ENCODE measurements at regions not wholly inside any gene's neighbourhood (a gene's known extent, or its start where the extent isn't known, plus 50 kb on each side); places are given as distances from the start of the nearest gene placed in this dataset.

DNA sequence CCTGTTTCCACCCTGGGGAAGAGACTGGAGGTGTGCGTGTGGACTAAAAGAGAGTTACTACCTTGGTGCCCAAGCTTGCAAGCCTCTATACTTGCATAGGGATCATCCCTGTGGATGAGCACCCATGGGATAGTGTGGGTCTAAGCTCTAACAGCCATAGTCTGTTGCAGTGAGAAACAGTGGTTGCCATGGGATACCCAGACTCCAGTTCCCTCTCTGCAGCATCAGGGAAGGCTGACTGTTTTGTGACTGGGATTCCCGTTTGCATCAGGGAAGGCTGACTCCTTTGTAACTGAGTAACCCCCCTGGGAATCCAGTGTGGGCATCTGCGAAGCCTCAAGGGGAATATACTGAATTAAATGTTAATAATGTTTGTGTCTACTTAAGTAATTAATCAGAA lies 196.1 kb downstream of the ZNF621 start:
- TF ChIP-seq ZFX (IDR thresholded peaks at IDR 0.05; ENCODE audit: borderline replicate concordance): no peak
- TF ChIP-seq, protein P1, sequence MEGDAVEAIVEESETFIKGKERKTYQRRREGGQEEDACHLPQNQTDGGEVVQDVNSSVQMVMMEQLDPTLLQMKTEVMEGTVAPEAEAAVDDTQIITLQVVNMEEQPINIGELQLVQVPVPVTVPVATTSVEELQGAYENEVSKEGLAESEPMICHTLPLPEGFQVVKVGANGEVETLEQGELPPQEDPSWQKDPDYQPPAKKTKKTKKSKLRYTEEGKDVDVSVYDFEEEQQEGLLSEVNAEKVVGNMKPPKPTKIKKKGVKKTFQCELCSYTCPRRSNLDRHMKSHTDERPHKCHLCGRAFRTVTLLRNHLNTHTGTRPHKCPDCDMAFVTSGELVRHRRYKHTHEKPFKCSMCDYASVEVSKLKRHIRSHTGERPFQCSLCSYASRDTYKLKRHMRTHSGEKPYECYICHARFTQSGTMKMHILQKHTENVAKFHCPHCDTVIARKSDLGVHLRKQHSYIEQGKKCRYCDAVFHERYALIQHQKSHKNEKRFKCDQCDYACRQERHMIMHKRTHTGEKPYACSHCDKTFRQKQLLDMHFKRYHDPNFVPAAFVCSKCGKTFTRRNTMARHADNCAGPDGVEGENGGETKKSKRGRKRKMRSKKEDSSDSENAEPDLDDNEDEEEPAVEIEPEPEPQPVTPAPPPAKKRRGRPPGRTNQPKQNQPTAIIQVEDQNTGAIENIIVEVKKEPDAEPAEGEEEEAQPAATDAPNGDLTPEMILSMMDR (IDR thresholded peaks at IDR 0.05): no peak
- H3K27ac ChIP-seq: no peak overlapping the region

- H3K27ac ChIP-seq: no peak overlapping the region
- TF ChIP-seq ZFX (IDR thresholded peaks at IDR 0.05; ENCODE audit: borderline replicate concordance): no peak
- TF ChIP-seq, protein P1 (IDR thresholded peaks at IDR 0.05): no peak
Measured at GRCh38 chr3:40723083-40723660, 198.4 kb downstream of the ZNF621 start.

GRCh38 chr3:40725031-40725430 lies 200.3 kb downstream of the ZNF621 start:
- no peak for TF ChIP-seq ZFX (IDR thresholded peaks at IDR 0.05; ENCODE audit: borderline replicate concordance)
- TF ChIP-seq, protein P1 (IDR thresholded peaks at IDR 0.05): no peak
- H3K27ac ChIP-seq: no peak overlapping the region

GRCh38 chr3:40731445-40731844 lies 206.7 kb downstream of the ZNF621 start:
- TF ChIP-seq ZFX (IDR thresholded peaks at IDR 0.05; ENCODE audit: borderline replicate concordance): no peak
- TF ChIP-seq, protein P1 (IDR thresholded peaks at IDR 0.05): no peak

DNA sequence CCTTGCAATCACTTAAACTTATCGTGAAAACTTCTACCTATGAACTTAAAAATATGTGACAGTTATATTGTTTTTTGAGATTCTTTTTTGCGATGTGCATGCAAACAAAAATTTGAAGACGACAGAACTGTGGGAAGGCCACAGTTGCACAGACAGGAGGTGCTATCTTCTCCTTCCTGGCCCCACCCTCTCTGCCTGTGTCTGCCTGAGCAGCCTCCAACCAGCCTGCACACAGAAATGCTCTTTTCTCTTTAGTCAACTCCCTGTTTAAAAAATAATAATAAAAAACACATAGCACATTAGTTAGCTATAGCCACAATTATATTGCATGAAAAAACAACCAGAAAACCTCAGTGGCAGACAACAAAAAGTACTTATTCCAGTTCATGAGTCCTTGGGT lies 212.2 kb downstream of the ZNF621 start:
- no peak for TF ChIP-seq ZFX (IDR thresholded peaks at IDR 0.05; ENCODE audit: borderline replicate concordance)
- TF ChIP-seq, protein P1 (IDR thresholded peaks at IDR 0.05): no peak
- no peak overlapping the region for H3K27ac ChIP-seq

More at GRCh38 chr3:40731445-40731844, 206.7 kb downstream of the ZNF621 start:
- H3K27ac ChIP-seq: no peak overlapping the region

GRCh38 chr3:40737343-40737742 lies 212.6 kb downstream of the ZNF621 start:
- TF ChIP-seq, protein P1 (IDR thresholded peaks at IDR 0.05): no peak
- TF ChIP-seq ZFX (IDR thresholded peaks at IDR 0.05; ENCODE audit: borderline replicate concordance): no peak
- no peak overlapping the region for H3K27ac ChIP-seq

DNA sequence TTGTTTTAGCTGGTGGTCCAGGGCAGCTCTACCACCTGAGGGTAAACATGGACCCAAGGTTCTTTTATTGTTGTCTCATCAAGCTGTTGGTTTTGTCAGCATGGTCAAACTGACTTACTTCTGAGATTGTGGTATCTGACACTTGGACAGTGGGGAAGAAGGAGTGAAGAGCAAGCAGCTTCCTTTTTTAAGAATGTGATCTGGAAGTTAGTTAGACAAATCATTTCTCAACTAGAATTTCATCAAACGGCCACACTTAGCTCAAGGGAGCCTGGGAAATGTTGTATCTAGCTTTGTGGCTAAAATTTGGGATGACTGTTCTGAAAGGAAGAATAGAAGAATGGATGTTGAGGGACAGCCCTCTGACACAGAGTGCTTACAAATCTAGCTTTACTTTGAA lies 215.2 kb downstream of the ZNF621 start:
- TF ChIP-seq, protein P1 (IDR thresholded peaks at IDR 0.05): no peak
- TF ChIP-seq ZFX (IDR thresholded peaks at IDR 0.05; ENCODE audit: borderline replicate concordance): no peak
- H3K27ac ChIP-seq: no peak overlapping the region
